Activated CD8-positive, alpha-beta T cell treated with anti-CD3 and anti-CD28 coated beads for 36 hours (primary cell): ENCODE measurements at regions not wholly inside any gene's neighbourhood (a gene's known extent, or its start where the extent isn't known, plus 50 kb on each side); places are given as distances from the start of the nearest gene placed in this dataset.

Source experiments
- ATAC-seq: fragments of 200-7000 bp; cut with Tn5 transposase; one replicate; pipeline ENCODE4 v1.10.0; 2021; ENCODE audit warnings: mild to moderate bottlenecking, moderate library complexity
- CTCF ChIA-PET: fragments of 350-600 bp; sonication (Branson Sonifier 250); formaldehyde crosslinking; loops from one replicate; lab custom pipeline; 2021; ENCODE audit warnings: antibody characterized with exemption; lab: Charles Lee
- POLR2A ChIA-PET: fragments of 350-600 bp; sonication (Branson Sonifier 250); formaldehyde crosslinking; loops from one replicate; lab custom pipeline; 2021; ENCODE audit warnings: antibody characterized with exemption; lab: Charles Lee
- DNase-seq: peaks from one replicate; pipeline ENCODE4 v3.0.0-alpha.2; 2020
- H3K27ac Mint-ChIP-seq: one replicate; pipeline ENCODE4 v1.8.0; 2021; ENCODE audit warnings: mild to moderate bottlenecking, mixed read lengths
- H3K27me3 Mint-ChIP-seq: one replicate; pipeline ENCODE4 v1.8.0; 2021; ENCODE audit warnings: mixed read lengths
- H3K36me3 Mint-ChIP-seq: one replicate; pipeline ENCODE4 v1.8.0; 2021; ENCODE audit warnings: low read depth, mixed read lengths
- H3K4me1 Mint-ChIP-seq: one replicate; pipeline ENCODE4 v1.8.0; 2021; ENCODE audit warnings: low read depth, mixed read lengths
- H3K4me3 Mint-ChIP-seq: one replicate; pipeline ENCODE4 v1.8.0; 2021; ENCODE audit warnings: mild to moderate bottlenecking, moderate library complexity, mixed read lengths
- H3K9me3 Mint-ChIP-seq: one replicate; pipeline ENCODE4 v1.8.0; 2021; ENCODE audit warnings: mixed read lengths
- CTCF ChIP-seq: fragments of 200-600 bp; IDR thresholded peaks from one replicate; pipeline ENCODE4 v1.8.0; 2022; ENCODE audit warnings: antibody characterized with exemption, mild to moderate bottlenecking
- intact Hi-C: fragments of 100-400 bp; cut with micrococcal nuclease; formaldehyde crosslinking; loops from one replicate; pipeline ENCODE4 v1.10.0; 2022

- ATAC-seq = no peak
- no peak overlapping the region for H3K4me3 Mint-ChIP-seq
These were observed 407.3 kb upstream of the HSFY2 start for GRCh38 chrY:19180824-19181223.

GRCh38 chrY:19168202-19168565, 394.6 kb upstream of the HSFY2 start:
- POLR2A ChIA-PET = no interaction called here
- no peak overlapping the region for H3K27ac Mint-ChIP-seq
- CTCF ChIA-PET = no interaction called here
- H3K36me3 Mint-ChIP-seq = no peaks in the 10 kb centered on the region
- no peaks in the 10 kb centered on the region for H3K4me1 Mint-ChIP-seq
- no peak for ATAC-seq
- no peak overlapping the region for H3K4me3 Mint-ChIP-seq
- H3K9me3 Mint-ChIP-seq = no peaks in the 10 kb centered on the region
- no peak for DNase-seq
- TF ChIP-seq CTCF = no peak
- no peaks in the 10 kb centered on the region for H3K27me3 Mint-ChIP-seq
- intact Hi-C loops = no loop called here

More at GRCh38 chrY:19180824-19181223, 407.3 kb upstream of the HSFY2 start:
- ChIA-PET CTCF (no interaction called here), POLR2A (no interaction called here)
- H3K4me1 Mint-ChIP-seq = no peaks in the 10 kb centered on the region
- peaks cover 12% of the 10 kb centered on the region for H3K9me3 Mint-ChIP-seq
- no peaks in the 10 kb centered on the region for H3K36me3 Mint-ChIP-seq
- TF ChIP-seq CTCF = no peak
- H3K27ac Mint-ChIP-seq = no peak overlapping the region
- no peaks in the 10 kb centered on the region for H3K27me3 Mint-ChIP-seq
- intact Hi-C loops = no loop called here
- DNase-seq = no peak

GRCh38 chrY:19167319-19168201, 394.0 kb upstream of the HSFY2 start:
- TF ChIP-seq CTCF = no peak
- Mint-ChIP-seq H3K4me1 (no peaks in the 10 kb centered on the region), H3K27me3 (no peaks in the 10 kb centered on the region), H3K4me3 (no peak overlapping the region), H3K36me3 (no peaks in the 10 kb centered on the region), H3K9me3 (no peaks in the 10 kb centered on the region), H3K27ac (no peak overlapping the region)
- DNase-seq (no peak), ATAC-seq (no peak)
- CTCF ChIA-PET = no interaction called here
- POLR2A ChIA-PET = no interaction called here
- intact Hi-C loops = no loop called here

- intact Hi-C loops = no loop called here
- Mint-ChIP-seq H3K9me3 (peaks cover 1% of the 10 kb centered on the region), H3K36me3 (no peaks in the 10 kb centered on the region), H3K27me3 (no peaks in the 10 kb centered on the region), H3K4me1 (peaks cover 9% of the 10 kb centered on the region), H3K4me3 (no peak overlapping the region), H3K27ac (no peak overlapping the region)
- no peak for TF ChIP-seq CTCF
- ATAC-seq = no peak
- no peak for DNase-seq
- CTCF ChIA-PET = interaction anchor here (0.7 kb wide), 1 partner anchor 643 kb away, joined by 3 read pairs; no protein-coding TSS in a partner anchor
- POLR2A ChIA-PET = no interaction called here
These were observed 375.2 kb upstream of the HSFY2 start for GRCh38 chrY:19148783-19149182.

GRCh38 chrY:19146296-19146695, 372.8 kb upstream of the HSFY2 start:
- peaks cover 1% of the 10 kb centered on the region for H3K9me3 Mint-ChIP-seq
- H3K36me3 Mint-ChIP-seq = no peaks in the 10 kb centered on the region
- ChIA-PET POLR2A (no interaction called here), CTCF (no interaction called here)
- TF ChIP-seq CTCF = no peak
- peaks cover 16% of the 10 kb centered on the region for H3K4me1 Mint-ChIP-seq
- ATAC-seq (no peak), DNase-seq (no peak)
- H3K4me3 Mint-ChIP-seq = no peak overlapping the region
- no peak overlapping the region for H3K27ac Mint-ChIP-seq
- intact Hi-C loops = no loop called here
- H3K27me3 Mint-ChIP-seq = no peaks in the 10 kb centered on the region
